Ovary (tissue), 7 donors: ENCODE measurements at regions not wholly inside any gene's neighbourhood (a gene's known extent, or its start where the extent isn't known, plus 50 kb on each side); places are given as distances from the start of the nearest gene placed in this dataset.

Experiments
- DNase-seq, 5 donors: peaks; one replicate each; pipeline ENCODE4 v3.0.0-alpha.2; 2019 to 2020
- H3K27ac ChIP-seq, 2 donors: fragments of 200-600 bp; one replicate each; pipeline versions ENCODE4 v1.5.1 to v1.8.0; 2019 to 2022
- H3K27me3 ChIP-seq: fragments of 200-600 bp; one replicate; pipeline ENCODE4 v1.8.0; 2022
- H3K36me3 ChIP-seq: fragments of 200-600 bp; sonication (generic); one replicate; pipeline ENCODE4 v1.5.1; 2019
- H3K4me1 ChIP-seq: one replicate; pipeline ENCODE4 v1.8.1; 2013; ENCODE audit warnings: mild to moderate bottlenecking, moderate library complexity; ENCODE audit not compliant: insufficient read depth
- H3K4me3 ChIP-seq: fragments of 200-600 bp; sonication (generic); one replicate; pipeline ENCODE4 v1.5.1; 2017
- H3K9me3 ChIP-seq, 2 donors: fragments of 200-600 bp in 1 of 2; sonication (generic) in 1 of 2; one replicate each; pipeline versions ENCODE4 v1.5.1 to v1.8.1; 2013 to 2019; ENCODE audit warnings: mild to moderate bottlenecking in 1 of 2, moderate library complexity in 1 of 2
- EP300 ChIP-seq: sonication (generic); formaldehyde crosslinking; IDR thresholded peaks from one replicate; pipeline ENCODE4 v1.6.1; 2017; ENCODE audit warnings: antibody characterized with exemption
- POLR2A ChIP-seq: fragments of 450-650 bp; IDR thresholded peaks from one replicate; pipeline ENCODE4 v1.6.1; 2017; ENCODE audit warnings: antibody characterized with exemption, mild to moderate bottlenecking, moderate library complexity
- WGBS, 3 donors: extraction: QIAGEN DNeasy Blood & Tissue Kit in 1 of 3; methylation state at CpG; one replicate each; pipeline versions ENCODE4 v1.1.5 to v1.1.7; 2013 to 2017; 5-methylcytosine and 5-hydroxymethylcytosine counted together
- intact Hi-C, 4 donors: fragments of 100-400 bp; cut with DNase I; formaldehyde crosslinking; loops; one replicate each; pipeline versions ENCODE4 v1.11.0 to v1.15.1; 2022 to 2023
- TF ChIP-seq, protein P1 (sequence below), 3 donors: fragments of 450-650 bp in 2 of 3; fragments of 200-600 bp in 1 of 3; IDR thresholded peaks; one replicate each; pipeline versions ENCODE4 v1.5.1 to v1.8.0; 2016 to 2022; ENCODE audit warnings: antibody characterized with exemption in 3 of 3, mild to moderate bottlenecking in 1 of 3
- donor health status: DM: no; HTN: no; CAD: no; lungs with moderate emphysema.
- donor health status: DM: no; HTN: no; CAD: no.
- donor health status: Bipolar disorder and iron deficiency.
- donor health status: DM: no; HTN: no; CAD: no.
- donor health status: DM: yes; HTN: yes; CAD: no.

DNA sequence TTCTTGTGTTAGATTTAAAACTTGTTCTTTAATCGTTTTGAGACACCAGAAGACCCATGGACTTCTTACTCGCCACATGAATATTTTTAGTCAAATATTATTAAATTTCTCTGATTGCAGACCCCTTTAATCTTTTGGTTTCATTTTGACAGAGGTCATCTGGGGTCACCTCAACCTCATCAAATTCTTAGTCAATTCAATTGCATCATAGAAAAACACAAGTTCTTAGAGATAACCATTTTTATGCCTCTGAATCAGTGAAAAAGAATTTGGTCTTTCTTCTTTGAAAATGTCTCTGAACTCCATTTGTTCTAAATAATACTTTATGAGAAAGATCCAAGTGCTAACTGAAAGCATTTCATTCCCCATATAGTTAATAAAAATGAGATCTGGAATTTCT lies 55.2 kb upstream of the CBLN4 start:
- Histone ChIP-seq H3K4me3 (no peak overlapping the region), H3K9me3 (no peaks in the 10 kb centered on the region), H3K4me1 (no peaks in the 10 kb centered on the region), H3K27me3 (no peaks in the 10 kb centered on the region), H3K36me3 (no peaks in the 10 kb centered on the region), H3K27ac (no peak overlapping the region)
- intact Hi-C loops: no loop called here
- no peak for DNase-seq
- WGBS, 3 donors: 63 to 69% (median 68%) methylated on average over 2 of the region's 2 CpGs
- TF ChIP-seq POLR2A (no peak), EP300 (no peak)
- TF ChIP-seq, protein P1, sequence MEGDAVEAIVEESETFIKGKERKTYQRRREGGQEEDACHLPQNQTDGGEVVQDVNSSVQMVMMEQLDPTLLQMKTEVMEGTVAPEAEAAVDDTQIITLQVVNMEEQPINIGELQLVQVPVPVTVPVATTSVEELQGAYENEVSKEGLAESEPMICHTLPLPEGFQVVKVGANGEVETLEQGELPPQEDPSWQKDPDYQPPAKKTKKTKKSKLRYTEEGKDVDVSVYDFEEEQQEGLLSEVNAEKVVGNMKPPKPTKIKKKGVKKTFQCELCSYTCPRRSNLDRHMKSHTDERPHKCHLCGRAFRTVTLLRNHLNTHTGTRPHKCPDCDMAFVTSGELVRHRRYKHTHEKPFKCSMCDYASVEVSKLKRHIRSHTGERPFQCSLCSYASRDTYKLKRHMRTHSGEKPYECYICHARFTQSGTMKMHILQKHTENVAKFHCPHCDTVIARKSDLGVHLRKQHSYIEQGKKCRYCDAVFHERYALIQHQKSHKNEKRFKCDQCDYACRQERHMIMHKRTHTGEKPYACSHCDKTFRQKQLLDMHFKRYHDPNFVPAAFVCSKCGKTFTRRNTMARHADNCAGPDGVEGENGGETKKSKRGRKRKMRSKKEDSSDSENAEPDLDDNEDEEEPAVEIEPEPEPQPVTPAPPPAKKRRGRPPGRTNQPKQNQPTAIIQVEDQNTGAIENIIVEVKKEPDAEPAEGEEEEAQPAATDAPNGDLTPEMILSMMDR (IDR thresholded peaks at IDR 0.05): no peak

DNA sequence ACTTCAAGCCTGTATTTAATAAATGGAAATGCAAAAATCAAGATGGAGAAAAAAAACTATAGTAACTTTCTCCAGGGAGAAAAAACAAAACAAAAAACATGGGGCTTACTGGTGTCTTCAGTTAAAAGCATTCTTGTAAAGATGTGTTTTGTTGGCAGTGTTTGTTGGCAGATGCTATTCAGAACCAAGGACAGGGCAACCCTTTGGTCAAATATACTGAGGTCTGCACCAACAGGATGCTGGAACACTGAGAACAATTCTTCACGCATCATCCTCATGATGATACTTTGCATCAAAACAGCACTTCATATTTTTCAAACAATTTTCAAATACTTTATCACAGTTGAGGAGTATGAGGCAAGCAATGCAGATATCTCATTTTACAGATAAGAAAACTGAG lies 63.7 kb upstream of the CBLN4 start:
- H3K4me1 ChIP-seq: no peaks in the 10 kb centered on the region
- TF ChIP-seq POLR2A (no peak), EP300 (no peak)
- TF ChIP-seq, protein P1 (IDR thresholded peaks at IDR 0.05): no peak
- H3K9me3 ChIP-seq: no peaks in the 10 kb centered on the region
- 45 to 58% (median 56%) methylated on average over 1 of the region's 1 CpG for WGBS, 3 donors
- no peak for DNase-seq
- no peak overlapping the region for H3K4me3 ChIP-seq
- no peaks in the 10 kb centered on the region for H3K27me3 ChIP-seq
- no peaks in the 10 kb centered on the region for H3K36me3 ChIP-seq
- intact Hi-C loops: no loop called here
- H3K27ac ChIP-seq: no peak overlapping the region

DNA sequence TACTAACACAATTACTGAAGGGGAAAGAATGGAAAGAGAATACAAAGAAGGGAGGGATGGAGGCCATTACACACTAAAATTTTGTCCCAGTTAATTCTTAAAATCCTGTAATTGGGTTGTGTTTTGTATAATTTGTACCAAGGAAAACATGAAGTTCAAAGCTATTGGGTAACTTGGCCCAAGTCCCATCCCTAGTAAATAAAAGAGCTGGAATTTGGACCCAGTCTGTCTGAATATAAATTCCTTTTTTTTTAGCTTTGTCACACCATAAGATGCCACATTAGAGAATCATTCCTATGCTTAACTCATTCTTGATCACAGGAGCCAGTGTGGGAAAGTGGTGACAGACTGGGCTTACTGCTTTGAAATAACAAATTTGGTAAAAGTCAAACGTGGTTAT lies 66.8 kb upstream of the CBLN4 start:
- Histone ChIP-seq H3K4me1 (no peaks in the 10 kb centered on the region), H3K27ac (no peak overlapping the region), H3K9me3 (no peaks in the 10 kb centered on the region), H3K36me3 (no peaks in the 10 kb centered on the region), H3K27me3 (no peaks in the 10 kb centered on the region), H3K4me3 (no peak overlapping the region)
- intact Hi-C loops: no loop called here
- TF ChIP-seq POLR2A: no peak
- TF ChIP-seq, protein P1 (IDR thresholded peaks at IDR 0.05): no peak
- no peak for TF ChIP-seq EP300
- 53 to 67% (median 61%) methylated on average over 1 of the region's 1 CpG for WGBS, 3 donors
- DNase-seq: no peak

DNA sequence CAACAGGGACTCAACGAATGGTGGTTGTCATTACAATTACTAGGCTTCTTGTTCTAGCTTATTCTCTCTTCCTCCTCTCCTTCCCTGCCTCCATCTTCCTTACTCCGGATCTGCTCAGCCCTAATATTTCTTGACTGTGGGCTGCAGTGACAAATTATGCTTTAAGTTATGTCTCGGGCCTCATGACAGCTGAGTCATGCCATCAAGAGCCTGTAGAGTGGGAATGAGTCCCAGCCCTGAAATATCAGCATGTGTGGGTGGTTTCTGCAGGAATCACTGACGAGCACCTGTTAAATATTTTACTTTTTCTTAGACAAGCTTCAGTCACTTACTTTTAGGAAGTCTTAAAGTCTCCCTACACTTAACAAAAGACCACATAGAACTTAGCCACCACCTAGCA lies 83.1 kb upstream of the CBLN4 start:
- TF ChIP-seq EP300 (no peak), POLR2A (no peak)
- TF ChIP-seq, protein P1 (IDR thresholded peaks at IDR 0.05): no peak
- no peaks in the 10 kb centered on the region for H3K27me3 ChIP-seq
- H3K9me3 ChIP-seq: no peaks in the 10 kb centered on the region
- intact Hi-C loops: no loop called here
- 46 to 56% (median 52%) methylated on average over 4 of the region's 4 CpGs for WGBS, 3 donors
- H3K27ac ChIP-seq: no peak overlapping the region
- no peaks in the 10 kb centered on the region for H3K36me3 ChIP-seq
- no peaks in the 10 kb centered on the region for H3K4me1 ChIP-seq
- no peak for DNase-seq
- no peak overlapping the region for H3K4me3 ChIP-seq
